GM12878 (cell line): ENCODE measurements at regions not wholly inside any gene's neighbourhood (a gene's known extent, or its start where the extent isn't known, plus 50 kb on each side); places are given as distances from the start of the nearest gene placed in this dataset.

Experiments
- ATAC-seq: fragments of 200-7000 bp; cut with Tn5 transposase; 3 replicates; pipeline ENCODE4 v1.9.1; 2020; ENCODE audit warnings: mild to moderate bottlenecking, moderate library complexity
- BruUV-seq: library from RNA; stranded (reverse); fragments of 400-500 nt; replicated peaks from 2 replicates; lab custom pipeline; 2021; lab: Mats Ljungman, UMichigan
- CTCF ChIA-PET: fragments of 300-600 bp; sonication (Branson Sonifier 250); formaldehyde crosslinking; extraction: SDS; loops from one replicate; lab custom pipeline; 2021; ENCODE audit warnings: inconsistent platforms; lab: Yijun Ruan, JAX
- POLR2A ChIA-PET: fragments of 350-600 bp; formaldehyde crosslinking; extraction: SDS; loops from one replicate; lab custom pipeline; 2021; ENCODE audit warnings: inconsistent platforms; lab: Charles Lee
- RAD21 ChIA-PET: fragments of 300-600 bp; sonication (Branson Sonifier 250); formaldehyde crosslinking; loops from one replicate; lab custom pipeline; 2023; ENCODE audit warnings: antibody characterized with exemption; ENCODE audit not compliant: unreplicated experiment; lab: Charles Lee
- SMC1A ChIA-PET: fragments of 300-600 bp; sonication (Branson Sonifier 250); formaldehyde crosslinking; loops from one replicate; lab custom pipeline; 2023; ENCODE audit not compliant: unreplicated experiment, uncharacterized antibody; lab: Charles Lee
- DNase-seq: peaks from one replicate; pipeline ENCODE4 v3.0.0-alpha.2; 2011; ENCODE audit warnings: low read depth, low spot score
- FAIRE-seq: peaks from 3 replicates; lab custom pipeline; 2011; peaks lifted over from hg19 to GRCh38; lab: Jason Lieb, UNC
- H2AFZ ChIP-seq: 2 replicates; pipeline ENCODE4 v1.6.0; 2011; ENCODE audit warnings: low read depth, low read length, control low read depth; ENCODE audit not compliant: control insufficient read depth
- H3K27ac ChIP-seq: 2 replicates; pipeline ENCODE4 v1.5.1; 2011; ENCODE audit warnings: control low read depth; ENCODE audit not compliant: control insufficient read depth, insufficient read depth
- H3K27me3 ChIP-seq, 2 experiments: replicated peaks in 1 of 2; 2 replicates each; pipeline versions ENCODE4 v1.6.0 to v1.6.1; 2011; ENCODE audit warnings: low read length in 1 of 2; ENCODE audit not compliant: control insufficient read depth in 2 of 2, insufficient read depth in 2 of 2
- H3K36me3 ChIP-seq, 2 experiments: 2 replicates each; pipeline ENCODE4 v1.5.1; 2011; ENCODE audit warnings: low read length in 1 of 2; ENCODE audit not compliant: control insufficient read depth in 2 of 2, insufficient read depth in 2 of 2
- H3K4me1 ChIP-seq: 2 replicates; pipeline ENCODE4 v1.6.1; 2011; ENCODE audit warnings: mild to moderate bottlenecking, low read length, moderate library complexity, mixed read lengths; ENCODE audit not compliant: control insufficient read depth, insufficient read depth
- H3K4me2 ChIP-seq: 2 replicates; pipeline ENCODE4 v1.6.0; 2011; ENCODE audit warnings: control low read depth; ENCODE audit not compliant: control insufficient read depth, insufficient read depth
- H3K4me3 ChIP-seq: fragments of 200-600 bp; sonication (generic); 2 replicates; pipeline ENCODE4 v1.5.1; 2016
- H3K79me2 ChIP-seq: 2 replicates; pipeline ENCODE4 v1.6.0; 2011; ENCODE audit warnings: low read length; ENCODE audit not compliant: control insufficient read depth, insufficient read depth
- H3K9ac ChIP-seq: 2 replicates; pipeline ENCODE4 v1.8.0; 2011; ENCODE audit warnings: low read length, control low read depth, mixed read lengths; ENCODE audit not compliant: control insufficient read depth, insufficient read depth
- H3K9me3 ChIP-seq: replicated peaks from 3 replicates; pipeline ENCODE4 v1.5.1; 2011; ENCODE audit warnings: mild to moderate bottlenecking, low read length; ENCODE audit not compliant: control insufficient read depth, insufficient read depth
- H4K20me1 ChIP-seq: 2 replicates; pipeline ENCODE4 v1.6.0; 2011; ENCODE audit not compliant: control insufficient read depth, insufficient read depth
- BHLHE40 ChIP-seq, 2 experiments: fragments of 450-650 bp in 1 of 2; IDR thresholded peaks; 2 replicates each; pipeline ENCODE4 v1.6.1; 2011 to 2017; ENCODE audit warnings: low read depth in 2 of 2, borderline replicate concordance in 1 of 2, improper control_type of control experiment in 1 of 2, low read length in 1 of 2, mild to moderate bottlenecking in 1 of 2
- EGR1 ChIP-seq, 2 experiments: IDR thresholded peaks; 1 replicate in 1 of 2; 2 replicates in 1 of 2; pipeline ENCODE4 v1.6.1; 2011 to 2012; ENCODE audit warnings: low read depth in 2 of 2, low read length in 2 of 2, borderline replicate concordance in 1 of 2, mild to moderate bottlenecking in 1 of 2, moderate library complexity in 1 of 2
- IKZF1 ChIP-seq: fragments of 450-650 bp; conservative IDR thresholded peaks from 2 replicates; pipeline ENCODE4 v1.6.1; 2017; ENCODE audit warnings: antibody characterized with exemption, mild to moderate bottlenecking
- MYC ChIP-seq: IDR thresholded peaks from 2 replicates; pipeline ENCODE4 v1.6.1; 2011; ENCODE audit warnings: mild to moderate bottlenecking, low read length, moderate library complexity, inconsistent platforms; ENCODE audit not compliant: insufficient read depth, insufficient replicate concordance, insufficient read length, severe bottlenecking
- TBL1XR1 ChIP-seq: IDR thresholded peaks from 2 replicates; pipeline ENCODE4 v1.6.1; 2012; ENCODE audit warnings: low read depth, low read length, improper control_type of control experiment
- WGBS: methylation state at CpG from one replicate; pipeline ENCODE4 v1.1.6; 2016; ENCODE audit warnings: low lambda C conversion rate; ENCODE audit not compliant: insufficient replicate concordance, insufficient coverage; ENCODE audit errors: missing lambda C conversion rate; 5-methylcytosine and 5-hydroxymethylcytosine counted together
- in situ Hi-C: fragments of 300-500 bp; cut with MboI; formaldehyde crosslinking; loops from 9 replicates; pipeline ENCODE4 v1.14.3; 2018; ENCODE audit warnings: mixed read lengths
- intact Hi-C: fragments of 100-400 bp; cut with micrococcal nuclease; formaldehyde crosslinking; loops from one replicate; pipeline ENCODE4 v1.14.2; 2022; ENCODE audit not compliant: unreplicated experiment

DNA sequence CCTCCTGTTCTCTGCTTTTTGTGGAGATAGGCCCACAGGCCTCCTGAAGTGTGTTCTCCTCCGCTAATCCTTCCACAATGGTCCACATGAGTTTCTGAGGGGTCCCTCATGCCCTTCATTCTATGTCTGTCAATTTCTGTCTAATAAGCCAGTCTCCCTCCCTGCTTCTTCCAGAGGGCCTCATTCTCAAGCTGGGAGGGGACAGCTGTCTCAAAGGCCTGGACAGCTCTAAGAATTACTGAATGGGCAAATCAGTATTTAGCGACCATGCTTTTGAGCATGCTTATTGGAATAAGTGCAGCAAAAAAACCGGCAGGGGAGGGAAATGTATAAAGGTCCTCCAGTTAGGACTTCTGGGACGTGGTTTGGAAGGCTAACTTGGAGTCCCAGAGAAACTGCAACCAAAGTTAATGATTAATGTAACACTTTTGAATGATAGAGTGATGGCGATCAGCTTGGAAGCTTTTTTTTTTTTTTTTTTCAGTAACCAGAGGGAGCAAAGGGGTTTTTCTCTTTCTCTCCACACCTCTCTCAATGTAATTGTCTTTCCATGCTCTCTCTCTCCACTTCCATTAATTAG is 890.7 kb upstream of the POU3F3 start:
- DNase-seq (no peak), ATAC-seq (no peak), FAIRE-seq (no peak)
- SMC1A ChIA-PET, result no interaction called here
- Histone ChIP-seq H3K9ac (no peak overlapping the region), H3K27ac (no peak overlapping the region), H3K4me2 (no peak overlapping the region), H3K4me1 (no peaks in the 10 kb centered on the region), H3K27me3 (no peaks in the 10 kb centered on the region), H2AFZ (no peak overlapping the region), H3K4me3 (no peak overlapping the region), H3K79me2 (no peaks in the 10 kb centered on the region), H4K20me1 (no peaks in the 10 kb centered on the region), H3K9me3 (no peaks in the 10 kb centered on the region), H3K36me3 (no peaks in the 10 kb centered on the region)
- intact Hi-C loops, result no loop called here
- BruUV-seq, result no TSS peak
- in situ Hi-C loops, result no loop called here
- RAD21 ChIA-PET, result no interaction called here
- POLR2A ChIA-PET, result interaction anchor here (0.7 kb wide), 1 partner anchor 701 kb away, joined by 5 read pairs; no protein-coding TSS in a partner anchor
- 31% methylated on average over 5 of the region's 5 CpGs for WGBS
- CTCF ChIA-PET, result no interaction called here
- TF ChIP-seq TBL1XR1 (no peak), MYC (no peak), IKZF1 (no peak)

DNA sequence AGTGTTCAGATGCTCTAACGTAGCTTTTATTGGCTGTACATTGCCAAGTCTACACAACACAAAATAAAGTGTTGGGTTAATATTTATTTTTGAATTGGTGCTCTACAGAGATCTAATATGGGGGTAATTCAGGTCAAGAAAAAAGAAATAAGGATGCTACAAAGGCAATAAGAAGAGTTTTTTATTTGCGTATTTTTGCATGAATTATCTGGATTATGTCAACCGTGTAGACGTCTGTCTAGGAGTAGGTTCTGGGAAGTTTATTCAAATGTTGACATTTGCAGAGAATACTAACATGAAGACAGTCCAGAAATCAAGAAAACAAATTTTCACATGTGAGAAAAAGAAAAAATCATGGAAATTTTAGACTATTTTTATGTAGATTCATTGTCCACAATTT is 876.7 kb upstream of the POU3F3 start:
- no peak overlapping the region for H3K4me3 ChIP-seq
- H3K9me3 ChIP-seq, result no peaks in the 10 kb centered on the region
- DNase-seq (no peak), ATAC-seq (no peak), FAIRE-seq (no peak)
- CTCF ChIA-PET, result no interaction called here
- POLR2A ChIA-PET, result no interaction called here
- in situ Hi-C loops, result no loop called here
- TF ChIP-seq EGR1 (IDR thresholded peaks at IDR 0.05; ENCODE audit: borderline replicate concordance in 1 of 2, low read depth in 2 of 2, low read length in 2 of 2), result no peak
- TF ChIP-seq BHLHE40 (IDR thresholded peaks at IDR 0.05; ENCODE audit: borderline replicate concordance in 1 of 2, low read depth in 2 of 2, low read length in 1 of 2), result no peak
- SMC1A ChIA-PET, result interaction anchor here (0.7 kb wide), 1 partner anchor 429 kb away, joined by 3 read pairs; no protein-coding TSS in a partner anchor
- H2AFZ ChIP-seq, result no peak overlapping the region
- no peak overlapping the region for H3K9ac ChIP-seq
- BruUV-seq, result no TSS peak
- RAD21 ChIA-PET, result no interaction called here
- H3K27ac ChIP-seq, result no peak overlapping the region
- intact Hi-C loops, result no loop called here
- no peak overlapping the region for H3K4me2 ChIP-seq
- 63% methylated on average over 4 of the region's 4 CpGs for WGBS
- no peaks in the 10 kb centered on the region for H3K27me3 ChIP-seq
- no peaks in the 10 kb centered on the region for H3K79me2 ChIP-seq
- no peaks in the 10 kb centered on the region for H3K4me1 ChIP-seq
- no peaks in the 10 kb centered on the region for H4K20me1 ChIP-seq
- no peaks in the 10 kb centered on the region for H3K36me3 ChIP-seq
